ENCODE measurements at regions not wholly inside any gene's neighbourhood (a gene's known extent, or its start where the extent isn't known, plus 50 kb on each side); places are given as distances from the start of the nearest gene placed in this dataset.
A peak's percentile ranks its signal among the peaks of the same experiment; 100 is the strongest.

DNA sequence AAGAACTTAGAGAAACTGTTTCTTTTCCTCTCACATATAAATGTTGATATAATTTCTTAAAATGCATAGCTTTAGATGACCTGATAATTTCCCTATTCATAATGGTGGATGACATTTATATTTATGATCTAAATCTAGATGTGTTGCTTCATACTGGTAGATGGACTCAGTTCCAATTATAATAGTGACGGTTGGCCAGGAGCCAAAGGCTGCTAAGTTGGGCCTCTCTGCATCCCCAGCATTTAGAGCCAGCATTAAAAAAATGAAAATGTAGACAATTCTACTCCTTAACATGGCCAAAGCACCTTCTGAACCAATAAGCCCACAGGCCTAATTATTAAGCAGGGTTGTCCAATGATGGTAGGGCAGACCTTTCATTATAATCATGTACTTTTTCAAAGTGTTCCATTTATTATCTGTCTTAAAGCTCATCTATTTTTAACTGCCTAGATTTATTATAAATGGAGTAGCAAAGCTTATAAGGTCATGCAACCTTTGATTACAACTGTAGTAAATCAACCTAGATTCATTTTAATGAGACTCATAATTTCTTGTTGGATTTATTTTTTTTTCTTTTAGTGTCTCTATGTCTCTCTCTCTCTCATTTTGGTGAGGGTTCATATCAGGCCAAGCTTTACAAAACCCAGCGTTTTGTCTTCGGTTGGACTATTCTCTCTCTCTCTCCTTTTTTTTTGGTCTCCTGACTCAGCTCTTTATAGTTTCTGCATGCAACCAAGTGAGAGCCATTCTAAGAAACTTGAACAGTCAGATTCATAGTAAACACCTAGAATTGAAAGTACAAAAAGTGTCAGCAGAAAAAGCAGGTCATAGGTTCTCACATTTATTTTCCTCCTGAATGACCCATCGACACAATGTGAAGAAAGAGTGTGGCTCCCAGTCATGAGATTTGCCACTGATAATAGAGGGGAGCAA is 2016.1 kb upstream of the PIK3C3 start:
- DNase-seq, result no peak

GRCh38 chr18:39935598-39935997 is 2019.4 kb upstream of the PIK3C3 start:
- DNase-seq, result no peak

DNA sequence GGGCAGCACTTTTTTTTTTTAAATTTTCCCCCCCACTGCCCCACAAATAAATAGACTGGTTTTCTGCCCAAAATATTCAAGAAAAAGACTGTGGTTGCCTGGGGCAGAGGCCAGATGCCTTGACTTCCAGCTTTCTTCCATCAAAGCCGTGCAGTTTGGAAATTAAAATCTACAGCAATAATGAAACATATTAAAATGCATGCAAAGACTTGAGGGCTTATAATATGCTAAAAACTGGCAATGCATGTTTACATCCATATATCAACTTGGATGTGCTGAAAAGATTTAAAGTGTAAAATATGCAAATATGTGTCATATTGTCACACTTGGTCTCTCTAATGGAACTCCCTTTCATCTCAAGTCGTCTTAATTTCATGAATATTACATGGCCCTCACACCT is 2036.2 kb upstream of the PIK3C3 start:
- no peak for DNase-seq

DNA sequence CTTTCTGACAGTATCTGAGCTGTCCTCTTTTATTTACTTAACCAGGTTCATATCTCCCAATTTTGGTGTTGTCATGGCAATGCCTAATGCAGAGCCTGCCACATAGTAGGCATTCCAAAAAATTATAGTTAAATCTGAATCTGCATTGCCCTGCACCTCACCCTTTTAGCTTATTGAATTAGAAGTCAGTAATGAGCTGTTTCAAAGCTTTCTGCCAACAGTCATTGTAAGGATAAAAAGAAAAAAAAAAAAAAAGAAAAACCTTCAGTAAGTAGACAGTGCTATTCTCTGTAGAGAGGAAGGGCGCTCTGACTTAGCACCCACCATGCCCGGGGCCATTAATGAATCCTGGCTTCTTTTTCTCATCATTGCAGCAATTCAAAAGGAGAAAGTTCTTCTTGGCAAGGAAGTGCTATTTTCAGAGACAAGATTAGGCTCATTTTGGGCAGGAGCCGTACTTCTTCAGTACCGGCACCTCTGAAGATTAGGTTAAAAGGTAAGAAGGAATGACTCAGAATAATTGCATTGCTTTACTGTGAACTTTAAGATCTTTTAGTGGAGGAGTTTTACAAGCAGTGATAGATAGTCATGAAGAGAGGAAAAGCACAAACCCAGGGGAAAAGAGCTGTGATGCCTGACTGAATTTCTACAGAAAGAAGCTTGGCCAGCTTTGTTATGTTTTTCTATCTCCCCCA is 2041.2 kb upstream of the PIK3C3 start:
- no peak for DNase-seq

DNA sequence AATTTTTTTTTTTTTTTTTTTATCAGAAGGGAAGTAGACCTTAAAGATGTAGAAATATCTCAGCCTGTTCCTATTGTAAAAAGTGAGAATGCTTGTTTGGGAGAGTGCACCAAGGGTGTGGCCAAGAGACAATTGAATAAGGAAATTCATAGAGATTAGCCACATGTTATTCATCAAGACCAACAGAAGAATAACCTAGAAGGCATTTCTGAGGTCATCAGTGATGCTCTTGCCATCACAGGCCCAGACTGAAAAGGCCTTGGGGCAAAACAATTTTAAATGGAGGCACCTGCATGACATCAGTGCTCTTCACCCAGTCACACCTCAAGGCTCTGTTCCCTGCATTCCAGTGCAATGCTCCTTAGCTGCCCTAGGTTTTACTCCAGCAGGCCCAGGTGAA is 2043.3 kb upstream of the PIK3C3 start:
- DNase-seq, result no peak

- DNase-seq, result no peak
These were observed 2045.3 kb upstream of the PIK3C3 start for GRCh38 chr18:39909706-39910105.

- DNase-seq, result no peak
These were observed 2068.9 kb upstream of the PIK3C3 start for GRCh38 chr18:39886136-39886535.

- peak; percentile 82 to 97 for DNase-seq
These were observed 2082.4 kb upstream of the PIK3C3 start for GRCh38 chr18:39872651-39873050.

- peak in 1 of 2 experiments; percentile 25 for DNase-seq
These were observed 2083.1 kb upstream of the PIK3C3 start for GRCh38 chr18:39871961-39872360.

GRCh38 chr18:39870591-39870990 is 2084.4 kb upstream of the PIK3C3 start:
- DNase-seq, result no peak

- no peak for DNase-seq
These were observed 2091.1 kb upstream of the PIK3C3 start for GRCh38 chr18:39863916-39864315.

DNA sequence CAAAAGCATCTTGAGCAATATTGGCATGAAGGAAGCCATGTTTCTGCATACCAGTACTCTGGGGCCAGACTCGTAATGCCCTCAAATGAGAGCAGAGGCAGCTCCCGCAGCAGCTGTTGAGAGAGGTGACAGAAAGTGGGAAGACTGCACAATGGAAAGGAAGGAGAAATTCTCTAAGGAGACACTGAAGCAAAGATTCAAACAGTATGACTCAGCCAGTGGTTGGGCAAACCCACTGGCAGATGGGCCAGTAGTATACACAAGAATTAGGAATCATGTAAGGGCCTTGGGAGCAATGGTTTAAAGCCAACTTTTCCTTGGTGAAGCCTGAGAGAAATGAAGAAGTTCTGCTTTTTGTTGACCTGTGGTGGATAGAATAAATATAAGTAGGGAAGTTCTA is 2092.7 kb upstream of the PIK3C3 start:
- no peak for DNase-seq

DNA sequence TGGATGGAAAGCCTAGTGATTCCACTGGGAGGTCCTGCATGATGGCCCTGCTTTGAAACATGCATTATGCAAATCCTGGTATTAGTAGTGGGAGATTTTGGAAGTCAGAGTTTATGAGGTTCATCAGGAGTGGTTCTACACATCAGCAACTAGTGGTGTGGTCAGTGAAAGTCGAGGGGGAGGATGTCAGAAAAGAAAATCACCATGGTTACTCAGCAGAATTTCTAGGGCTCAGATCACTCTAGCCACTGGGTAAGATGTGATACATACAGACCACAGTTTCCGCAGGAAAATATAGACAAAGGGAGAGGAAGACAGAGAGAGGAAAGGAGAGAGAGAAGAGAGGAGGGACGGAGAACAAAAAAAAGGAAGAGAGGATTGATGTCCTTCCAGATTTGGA is 2100.7 kb upstream of the PIK3C3 start:
- no peak for DNase-seq

DNA sequence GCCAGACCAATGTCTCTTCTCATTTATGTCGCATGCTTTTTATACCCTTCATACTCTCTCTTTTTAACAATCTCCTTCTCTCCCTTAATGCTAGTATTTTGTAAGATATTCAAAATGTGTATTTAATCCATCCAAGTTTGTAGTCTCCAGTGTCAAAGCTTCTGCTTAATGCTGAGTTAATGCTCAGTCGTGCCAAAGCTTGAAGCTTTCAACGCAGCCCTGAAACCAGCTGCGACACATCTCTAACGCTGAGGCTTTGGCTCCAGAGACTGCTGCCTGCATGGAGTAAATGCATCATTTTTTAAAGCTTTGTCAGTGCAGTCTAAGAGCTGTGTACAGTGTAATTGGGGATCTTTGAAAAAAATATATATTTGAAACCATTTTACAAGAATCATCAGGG is 2108.8 kb upstream of the PIK3C3 start:
- DNase-seq, result no peak

DNA sequence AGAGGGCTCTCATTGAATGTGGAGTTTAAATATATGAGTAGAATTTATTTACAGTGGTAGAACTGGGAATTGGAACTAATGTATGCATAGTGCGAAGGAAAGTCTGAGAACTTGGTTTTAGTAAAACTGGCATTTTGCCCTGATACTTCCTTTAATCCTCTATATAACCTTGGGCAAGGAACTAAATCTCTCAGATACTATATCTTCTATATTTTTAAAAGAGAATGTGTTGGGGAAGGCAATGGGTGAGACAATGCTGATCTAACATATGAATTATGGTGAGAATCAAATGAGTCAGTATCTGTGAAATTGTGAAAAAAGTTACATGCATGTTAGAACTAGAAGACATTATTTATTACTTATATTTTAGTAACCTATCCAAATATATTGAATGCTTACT is 2109.4 kb upstream of the PIK3C3 start:
- no peak for DNase-seq

DNA sequence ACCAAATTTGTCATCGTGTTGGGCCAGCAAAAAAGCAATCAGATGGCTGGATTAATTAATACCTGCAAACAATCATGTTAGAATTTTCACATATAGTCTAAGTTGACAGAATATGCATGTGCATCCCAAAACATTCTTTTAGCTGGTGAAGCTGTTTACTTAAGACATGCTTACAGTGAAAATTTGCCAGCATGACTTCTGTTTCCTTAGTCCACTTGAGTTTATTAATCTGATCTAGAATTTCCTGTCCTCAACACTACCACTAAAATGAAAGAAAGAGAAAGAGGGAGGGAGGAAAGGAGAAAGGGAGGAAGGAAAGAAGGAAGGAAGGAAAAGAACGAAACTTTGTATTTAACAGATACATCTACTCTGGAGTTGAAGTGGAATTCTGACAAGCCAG is 2109.9 kb upstream of the PIK3C3 start:
- DNase-seq, result peak; percentile 12 to 45

- no peak for DNase-seq
These were observed 2111.5 kb upstream of the PIK3C3 start for GRCh38 chr18:39843546-39843945.

GRCh38 chr18:39842366-39842914 is 2112.6 kb upstream of the PIK3C3 start:
- DNase-seq, result peak in 1 of 2 experiments; percentile 52

- peak; percentile 62 to 86 for DNase-seq
These were observed 2113.3 kb upstream of the PIK3C3 start for GRCh38 chr18:39841482-39842365.

GRCh38 chr18:39840856-39841481 is 2114.1 kb upstream of the PIK3C3 start:
- no peak for DNase-seq

- no peak for DNase-seq
These were observed 2114.6 kb upstream of the PIK3C3 start for GRCh38 chr18:39840406-39840805.

GRCh38 chr18:39839782-39840181 is 2115.3 kb upstream of the PIK3C3 start:
- DNase-seq, result no peak
